HFF-Myc (cell line): ENCODE measurements at regions not wholly inside any gene's neighbourhood (a gene's known extent, or its start where the extent isn't known, plus 50 kb on each side); places are given as distances from the start of the nearest gene placed in this dataset.

ENCODE experiments used
- DNase-seq: peaks from one replicate; pipeline ENCODE4 v3.0.0-alpha.2; 2011; ENCODE audit warnings: low read depth; ENCODE audit errors: extremely low read depth
- H3K4me3 ChIP-seq: replicated peaks from 2 replicates; pipeline ENCODE4 v1.5.1; 2011; ENCODE audit warnings: low read depth, mild to moderate bottlenecking, control low read depth, low read length
- CTCF ChIP-seq: IDR thresholded peaks from 2 replicates; pipeline ENCODE4 v1.5.1; 2012; ENCODE audit warnings: mild to moderate bottlenecking, low read depth, low read length, control low read depth; ENCODE audit errors: missing control alignments

GRCh38 chr6:170185175-170185978 lies 105.5 kb downstream of the DLL1 start:
- no peak for DNase-seq
- TF ChIP-seq CTCF = no peak
- H3K4me3 ChIP-seq = no peak overlapping the region

DNA sequence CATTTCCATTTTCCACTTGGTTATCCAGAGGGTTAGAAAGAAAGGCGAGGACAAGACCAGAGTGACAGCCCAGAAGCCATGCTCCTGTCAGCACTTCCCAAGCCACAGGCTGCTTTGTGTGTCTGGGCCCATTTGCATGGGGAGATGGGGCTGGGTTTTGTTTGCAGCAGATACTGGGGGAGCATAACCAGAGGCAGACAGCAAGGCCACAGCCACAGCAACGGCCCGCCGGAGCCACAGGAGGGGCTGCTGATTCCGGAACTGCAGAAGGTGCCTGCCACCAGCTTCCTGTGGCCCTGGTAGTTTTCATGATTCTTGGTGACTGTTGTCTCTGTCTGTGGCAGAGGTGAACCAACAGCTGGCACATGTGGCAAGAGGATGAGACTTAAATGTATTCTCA lies 106.6 kb downstream of the DLL1 start:
- TF ChIP-seq CTCF = no peak
- no peak for DNase-seq
- no peak overlapping the region for H3K4me3 ChIP-seq

GRCh38 chr6:170183521-170183920 lies 107.4 kb downstream of the DLL1 start:
- TF ChIP-seq CTCF = no peak
- no peak for DNase-seq
- no peak overlapping the region for H3K4me3 ChIP-seq

- no peak for DNase-seq
- no peak for TF ChIP-seq CTCF
- H3K4me3 ChIP-seq = no peak overlapping the region
Observed at GRCh38 chr6:170182781-170183120, 108.1 kb downstream of the DLL1 start.

GRCh38 chr6:170182093-170182780 lies 108.6 kb downstream of the DLL1 start:
- DNase-seq = no peak
- no peak overlapping the region for H3K4me3 ChIP-seq
- TF ChIP-seq CTCF = no peak

GRCh38 chr6:170181338-170181690 lies 109.6 kb downstream of the DLL1 start:
- H3K4me3 ChIP-seq = no peak overlapping the region
- no peak for TF ChIP-seq CTCF
- DNase-seq = no peak
